ENCODE measurements at regions not wholly inside any gene's neighbourhood (a gene's known extent, or its start where the extent isn't known, plus 50 kb on each side); places are given as distances from the start of the nearest gene placed in this dataset.

DNA sequence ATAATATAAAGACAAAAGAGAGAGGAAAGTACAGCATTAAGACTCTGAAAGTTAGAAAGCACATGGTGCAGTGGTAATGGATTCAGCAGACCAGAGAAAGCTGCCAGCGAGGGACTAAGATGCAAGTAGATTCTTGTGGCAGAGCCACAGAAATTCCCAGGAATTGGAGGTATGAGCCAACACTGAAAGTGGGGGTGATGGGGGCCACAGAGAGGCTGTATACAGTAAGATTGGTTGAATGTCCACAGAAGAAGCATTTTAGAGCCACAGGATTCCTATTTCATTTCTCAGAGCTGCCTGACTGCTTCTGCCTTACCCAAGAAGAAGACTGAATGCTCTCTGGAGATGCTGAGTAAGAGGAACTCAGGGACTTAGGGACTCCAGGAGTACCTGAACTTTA, 295.0 kb downstream of the LMO7 start:
- H3K4me1 ChIP-seq (ENCODE audit: control insufficient read depth in 2 of 3, insufficient read depth in 2 of 3, low read depth in 1 of 3, low read length in 3 of 3): no peaks in the 10 kb centered on the region
- intact Hi-C loops (cut with DNase I): no loop called here
- TF ChIP-seq, protein P1, sequence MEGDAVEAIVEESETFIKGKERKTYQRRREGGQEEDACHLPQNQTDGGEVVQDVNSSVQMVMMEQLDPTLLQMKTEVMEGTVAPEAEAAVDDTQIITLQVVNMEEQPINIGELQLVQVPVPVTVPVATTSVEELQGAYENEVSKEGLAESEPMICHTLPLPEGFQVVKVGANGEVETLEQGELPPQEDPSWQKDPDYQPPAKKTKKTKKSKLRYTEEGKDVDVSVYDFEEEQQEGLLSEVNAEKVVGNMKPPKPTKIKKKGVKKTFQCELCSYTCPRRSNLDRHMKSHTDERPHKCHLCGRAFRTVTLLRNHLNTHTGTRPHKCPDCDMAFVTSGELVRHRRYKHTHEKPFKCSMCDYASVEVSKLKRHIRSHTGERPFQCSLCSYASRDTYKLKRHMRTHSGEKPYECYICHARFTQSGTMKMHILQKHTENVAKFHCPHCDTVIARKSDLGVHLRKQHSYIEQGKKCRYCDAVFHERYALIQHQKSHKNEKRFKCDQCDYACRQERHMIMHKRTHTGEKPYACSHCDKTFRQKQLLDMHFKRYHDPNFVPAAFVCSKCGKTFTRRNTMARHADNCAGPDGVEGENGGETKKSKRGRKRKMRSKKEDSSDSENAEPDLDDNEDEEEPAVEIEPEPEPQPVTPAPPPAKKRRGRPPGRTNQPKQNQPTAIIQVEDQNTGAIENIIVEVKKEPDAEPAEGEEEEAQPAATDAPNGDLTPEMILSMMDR (IDR thresholded peaks at IDR 0.05; ENCODE audit: borderline replicate concordance, extremely low read depth, insufficient read depth): no peak
- no peak overlapping the region for H3K9ac ChIP-seq (ENCODE audit: low read length in 3 of 3)
- no peak overlapping the region for H3K4me3 ChIP-seq (ENCODE audit: low read length in 3 of 3)
- H3K9me3 ChIP-seq (ENCODE audit: control insufficient read depth in 2 of 3, insufficient read depth in 1 of 3, low read length in 3 of 3): no peaks in the 10 kb centered on the region
- DNase-seq (no peak), FAIRE-seq (no peak)
- H3K36me3 ChIP-seq (ENCODE audit: control insufficient read depth in 2 of 3, insufficient read depth in 3 of 3, low read length in 3 of 3): no peaks in the 10 kb centered on the region
- H3K27ac ChIP-seq (ENCODE audit: low read depth in 2 of 2, low read length in 2 of 2): no peak overlapping the region
- no peaks in the 10 kb centered on the region for H3K27me3 ChIP-seq (ENCODE audit: control insufficient read depth, insufficient read depth, low read length)

DNA sequence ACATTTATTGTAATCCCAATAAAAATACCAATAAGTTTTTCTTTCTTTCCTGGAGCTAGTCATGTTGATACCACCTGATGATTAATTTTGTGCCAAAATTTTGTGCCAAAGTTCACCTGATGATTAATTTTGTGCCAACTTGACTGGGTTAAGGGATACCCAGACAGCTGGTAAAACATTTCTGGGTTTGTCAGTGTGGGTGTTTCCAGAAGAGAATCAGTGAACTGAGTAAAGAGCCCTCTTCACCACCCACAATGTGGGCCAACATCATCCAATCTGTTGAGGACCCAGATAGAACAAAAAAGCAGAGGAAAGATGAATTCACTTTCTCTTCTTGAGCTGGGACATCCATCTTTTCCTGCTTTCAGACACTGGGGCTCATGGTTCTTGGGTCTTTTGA, 292.9 kb downstream of the LMO7 start:
- Histone ChIP-seq H3K36me3 (ENCODE audit: control insufficient read depth in 2 of 3, insufficient read depth in 3 of 3, low read length in 3 of 3) (no peaks in the 10 kb centered on the region), H3K9ac (ENCODE audit: low read length in 3 of 3) (no peak overlapping the region), H3K4me1 (ENCODE audit: control insufficient read depth in 2 of 3, insufficient read depth in 2 of 3, low read depth in 1 of 3, low read length in 3 of 3) (no peaks in the 10 kb centered on the region), H3K27ac (ENCODE audit: low read depth in 2 of 2, low read length in 2 of 2) (no peak overlapping the region), H3K9me3 (ENCODE audit: control insufficient read depth in 2 of 3, insufficient read depth in 1 of 3, low read length in 3 of 3) (no peaks in the 10 kb centered on the region), H3K27me3 (ENCODE audit: control insufficient read depth, insufficient read depth, low read length) (no peaks in the 10 kb centered on the region), H3K4me3 (ENCODE audit: low read length in 3 of 3) (no peak overlapping the region)
- DNase-seq (no peak), FAIRE-seq (no peak)
- intact Hi-C loops (cut with DNase I): no loop called here
- TF ChIP-seq, protein P1 (IDR thresholded peaks at IDR 0.05; ENCODE audit: borderline replicate concordance, extremely low read depth, insufficient read depth): no peak

DNA sequence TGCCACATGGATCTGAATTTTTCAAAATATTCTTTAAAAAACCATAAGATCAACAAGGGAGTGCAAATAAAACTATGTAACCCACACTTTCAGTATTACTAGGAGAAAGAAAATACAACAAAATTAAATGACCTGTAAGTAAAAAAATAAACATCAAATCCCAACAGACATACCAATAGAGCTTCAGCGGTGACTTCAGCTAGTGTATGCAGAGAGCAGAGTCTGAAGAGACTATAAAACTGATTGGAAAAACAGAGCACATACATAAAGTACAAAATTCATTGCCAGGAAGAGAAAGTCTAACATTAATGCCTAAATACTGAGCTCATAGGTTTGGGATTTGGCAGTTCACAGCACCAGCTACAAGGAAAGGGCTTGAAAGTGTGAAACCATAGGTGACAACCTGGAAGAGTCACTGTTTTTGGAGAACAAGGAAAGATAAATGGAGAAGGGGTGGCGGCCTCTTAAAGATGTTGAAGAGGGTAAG, 291.1 kb downstream of the LMO7 start:
- no peaks in the 10 kb centered on the region for H3K36me3 ChIP-seq (ENCODE audit: control insufficient read depth in 2 of 3, insufficient read depth in 3 of 3, low read length in 3 of 3)
- no peak overlapping the region for H3K9ac ChIP-seq (ENCODE audit: low read length in 3 of 3)
- no peaks in the 10 kb centered on the region for H3K9me3 ChIP-seq (ENCODE audit: control insufficient read depth in 2 of 3, insufficient read depth in 1 of 3, low read length in 3 of 3)

More for the DNA sequence above, 291.1 kb downstream of the LMO7 start:
- H3K27ac ChIP-seq (ENCODE audit: low read depth in 2 of 2, low read length in 2 of 2): no peak overlapping the region
- FAIRE-seq (no peak), DNase-seq (no peak)
- no peak overlapping the region for H3K4me3 ChIP-seq (ENCODE audit: low read length in 3 of 3)
- TF ChIP-seq, protein P1 (IDR thresholded peaks at IDR 0.05; ENCODE audit: borderline replicate concordance, extremely low read depth, insufficient read depth): no peak
- no peaks in the 10 kb centered on the region for H3K27me3 ChIP-seq (ENCODE audit: control insufficient read depth, insufficient read depth, low read length)
- H3K4me1 ChIP-seq (ENCODE audit: control insufficient read depth in 2 of 3, insufficient read depth in 2 of 3, low read depth in 1 of 3, low read length in 3 of 3): no peaks in the 10 kb centered on the region
- intact Hi-C loops (cut with DNase I): no loop called here

All from kidney (tissue), 13 donors.